Dedifferentiated amniotic fluid mesenchymal stem cell (primary cell): ENCODE measurements at regions not wholly inside any gene's neighbourhood (a gene's known extent, or its start where the extent isn't known, plus 50 kb on each side); places are given as distances from the start of the nearest gene placed in this dataset.

Experiments used
- DNase-seq: peaks from one replicate; pipeline ENCODE4 v3.0.0-alpha.2; 2016; ENCODE audit errors: extremely low spot score

- DNase-seq = no peak
Observed at GRCh38 chr11:105333153-105333552, 193.6 kb upstream of the CARD18 start.

GRCh38 chr11:105332171-105332570 is 192.6 kb upstream of the CARD18 start:
- no peak for DNase-seq

- DNase-seq = no peak
Observed at GRCh38 chr11:105328061-105328460, 188.5 kb upstream of the CARD18 start.

GRCh38 chr11:105324156-105324555 is 184.6 kb upstream of the CARD18 start:
- DNase-seq = no peak

GRCh38 chr11:105321696-105322095 is 182.1 kb upstream of the CARD18 start:
- no peak for DNase-seq

- no peak for DNase-seq
Observed at GRCh38 chr11:105315287-105315686, 175.7 kb upstream of the CARD18 start.

- DNase-seq = no peak
Observed at GRCh38 chr11:105312266-105312665, 172.7 kb upstream of the CARD18 start.

- no peak for DNase-seq
Observed at GRCh38 chr11:105298630-105299029, 159.1 kb upstream of the CARD18 start.

GRCh38 chr11:105298174-105298573 is 158.6 kb upstream of the CARD18 start:
- no peak for DNase-seq

GRCh38 chr11:105297463-105297862 is 157.9 kb upstream of the CARD18 start:
- DNase-seq = no peak

- DNase-seq = no peak
Observed at GRCh38 chr11:105296806-105297205, 157.2 kb upstream of the CARD18 start.

GRCh38 chr11:105296386-105296785 is 156.8 kb upstream of the CARD18 start:
- no peak for DNase-seq

- no peak for DNase-seq
Observed at GRCh38 chr11:105282658-105283057, 143.1 kb upstream of the CARD18 start.

- no peak for DNase-seq
Observed at GRCh38 chr11:105274631-105275030, 135.1 kb upstream of the CARD18 start.

- DNase-seq = no peak
Observed at GRCh38 chr11:105273660-105274280, 134.2 kb upstream of the CARD18 start.

GRCh38 chr11:105269862-105270261 is 130.3 kb upstream of the CARD18 start:
- DNase-seq = no peak

- no peak for DNase-seq
Observed at GRCh38 chr11:105268404-105269062, 129.0 kb upstream of the CARD18 start.

GRCh38 chr11:105265845-105266244 is 126.3 kb upstream of the CARD18 start:
- peak; percentile 46 for DNase-seq

- no peak for DNase-seq
Observed at GRCh38 chr11:105260976-105261375, 121.4 kb upstream of the CARD18 start.

- no peak for DNase-seq
Observed at GRCh38 chr11:105245781-105246315, 106.3 kb upstream of the CARD18 start.

GRCh38 chr11:105244160-105244825 is 104.7 kb upstream of the CARD18 start:
- DNase-seq = peak; percentile 92

- no peak for DNase-seq
Observed at GRCh38 chr11:105241136-105241535, 101.6 kb upstream of the CARD18 start.

- peak; percentile 63 for DNase-seq
Observed at GRCh38 chr11:105236664-105237063, 97.1 kb upstream of the CARD18 start.
